WTC11 (cell line): ENCODE measurements at regions not wholly inside any gene's neighbourhood (a gene's known extent, or its start where the extent isn't known, plus 50 kb on each side); places are given as distances from the start of the nearest gene placed in this dataset.

Source experiments
- ATAC-seq: fragments of 200-7000 bp; cut with Tn5 transposase; 2 replicates; pipeline ENCODE4 v1.10.0; 2021; ENCODE audit warnings: mild to moderate bottlenecking, moderate library complexity
- CTCF ChIA-PET: fragments of 300-600 bp; sonication (Branson Sonifier 250); formaldehyde crosslinking; loops from one replicate; lab custom pipeline; 2021; ENCODE audit warnings: antibody characterized with exemption; lab: Charles Lee
- POLR2A ChIA-PET: fragments of 350-600 bp; sonication (Branson Sonifier 250); formaldehyde crosslinking; loops from one replicate; lab custom pipeline; 2021; ENCODE audit warnings: antibody characterized with exemption; lab: Charles Lee
- DNase-seq: peaks from one replicate; pipeline ENCODE4 v3.0.0; 2021; ENCODE audit warnings: low spot score
- H3K27ac Mint-ChIP-seq: 2 replicates; pipeline ENCODE4 v1.8.0; 2021; ENCODE audit warnings: mixed read lengths
- H3K27me3 Mint-ChIP-seq: 2 replicates; pipeline ENCODE4 v1.8.0; 2021; ENCODE audit warnings: low read depth, mild to moderate bottlenecking, moderate library complexity, mixed read lengths
- H3K36me3 Mint-ChIP-seq: 2 replicates; pipeline ENCODE4 v1.8.0; 2021; ENCODE audit warnings: mixed read lengths
- H3K4me1 Mint-ChIP-seq: 2 replicates; pipeline ENCODE4 v1.8.0; 2022; ENCODE audit warnings: mixed read lengths
- H3K4me3 Mint-ChIP-seq: 2 replicates; pipeline ENCODE4 v1.8.0; 2021; ENCODE audit warnings: mild to moderate bottlenecking, moderate library complexity, mixed read lengths
- H3K9me3 Mint-ChIP-seq: 2 replicates; pipeline ENCODE4 v1.8.0; 2021; ENCODE audit warnings: mixed read lengths
- ATF1 ChIP-seq: sonication (generic); formaldehyde crosslinking; IDR thresholded peaks from 2 replicates; pipeline ENCODE4 v1.8.1; 2023; ENCODE audit warnings: mild to moderate bottlenecking, moderate library complexity, missing genetic modification reagents
- ATF2 ChIP-seq: sonication (generic); formaldehyde crosslinking; IDR thresholded peaks from 2 replicates; pipeline ENCODE4 v1.8.1; 2022; ENCODE audit warnings: low read depth, missing genetic modification reagents, borderline replicate concordance
- CBFB ChIP-seq: sonication (generic); formaldehyde crosslinking; IDR thresholded peaks from 2 replicates; pipeline ENCODE4 v1.8.1; 2022; ENCODE audit warnings: mild to moderate bottlenecking, low read depth, missing genetic modification reagents
- CTCF ChIP-seq: fragments of 200-600 bp; IDR thresholded peaks from 2 replicates; pipeline ENCODE4 v1.8.0; 2022; ENCODE audit warnings: antibody characterized with exemption
- E2F5 ChIP-seq: sonication (generic); formaldehyde crosslinking; IDR thresholded peaks from 2 replicates; pipeline ENCODE4 v1.8.1; 2022; ENCODE audit warnings: mild to moderate bottlenecking, moderate library complexity, missing genetic modification reagents
- ELF4 ChIP-seq: sonication (generic); formaldehyde crosslinking; IDR thresholded peaks from 2 replicates; pipeline ENCODE4 v1.8.1; 2022; ENCODE audit warnings: low read depth, mild to moderate bottlenecking, moderate library complexity, missing genetic modification reagents
- FOXJ3 ChIP-seq: sonication (generic); formaldehyde crosslinking; IDR thresholded peaks from 2 replicates; pipeline ENCODE4 v1.9.0; 2021; ENCODE audit warnings: missing genetic modification reagents, mild to moderate bottlenecking, borderline replicate concordance
- FOXP1 ChIP-seq: sonication (generic); formaldehyde crosslinking; IDR thresholded peaks from 2 replicates; pipeline ENCODE4 v1.8.0; 2022; ENCODE audit warnings: missing genetic modification reagents, mild to moderate bottlenecking, moderate library complexity, borderline replicate concordance
- GRHL2 ChIP-seq: fragments of 250-450 bp; sonication (Bioruptor Pico); IDR thresholded peaks from 2 replicates; pipeline ENCODE4 v1.8.0; 2022; ENCODE audit warnings: mild to moderate bottlenecking, moderate library complexity; ENCODE audit not compliant: insufficient replicate concordance, severe bottlenecking
- HMGA2 ChIP-seq: fragments of 250-450 bp; sonication (Bioruptor Pico); IDR thresholded peaks from 2 replicates; pipeline ENCODE4 v1.4.0; 2021; ENCODE audit warnings: mild to moderate bottlenecking, moderate library complexity
- MLX ChIP-seq: sonication (generic); formaldehyde crosslinking; IDR thresholded peaks from 2 replicates; pipeline ENCODE4 v1.8.1; 2023; ENCODE audit warnings: mild to moderate bottlenecking, missing genetic modification reagents, moderate library complexity
- MYBL2 ChIP-seq: sonication (generic); formaldehyde crosslinking; IDR thresholded peaks from 2 replicates; pipeline ENCODE4 v1.8.1; 2023; ENCODE audit warnings: mild to moderate bottlenecking, moderate library complexity, missing genetic modification reagents
- NFE2L1 ChIP-seq: sonication (generic); formaldehyde crosslinking; IDR thresholded peaks from 2 replicates; pipeline ENCODE4 v1.8.1; 2023; ENCODE audit warnings: missing genetic modification reagents
- NFYB ChIP-seq: sonication (generic); formaldehyde crosslinking; conservative IDR thresholded peaks from 2 replicates; pipeline ENCODE4 v1.8.0; 2022; ENCODE audit warnings: low read depth, missing genetic modification reagents
- NR1H2 ChIP-seq: sonication (generic); formaldehyde crosslinking; IDR thresholded peaks from 2 replicates; pipeline ENCODE4 v1.9.0; 2021; ENCODE audit warnings: mild to moderate bottlenecking, moderate library complexity, missing genetic modification reagents
- NR2C2 ChIP-seq: sonication (generic); formaldehyde crosslinking; IDR thresholded peaks from 2 replicates; pipeline ENCODE4 v1.8.0; 2022; ENCODE audit warnings: mild to moderate bottlenecking, missing genetic modification reagents
- RORB ChIP-seq: fragments of 250-450 bp; sonication (Bioruptor Pico); IDR thresholded peaks from 2 replicates; pipeline ENCODE4 v1.9.0; 2021; ENCODE audit warnings: mild to moderate bottlenecking
- SOX15 ChIP-seq: fragments of 250-450 bp; sonication (Bioruptor Pico); IDR thresholded peaks from 2 replicates; pipeline ENCODE4 v1.9.0; 2021; ENCODE audit warnings: mild to moderate bottlenecking
- USF2 ChIP-seq: sonication (generic); formaldehyde crosslinking; IDR thresholded peaks from 2 replicates; pipeline ENCODE4 v1.8.1; 2023; ENCODE audit warnings: mild to moderate bottlenecking, missing genetic modification reagents, moderate library complexity
- ZNF219 ChIP-seq: sonication (generic); formaldehyde crosslinking; IDR thresholded peaks from 2 replicates; pipeline ENCODE4 v1.8.0; 2023; ENCODE audit warnings: missing genetic modification reagents, mild to moderate bottlenecking, borderline replicate concordance
- ZNF423 ChIP-seq: fragments of 250-450 bp; sonication (Bioruptor Pico); IDR thresholded peaks from 2 replicates; pipeline ENCODE4 v2.1.2; 2022; ENCODE audit warnings: mild to moderate bottlenecking, moderate library complexity
- ZNF671 ChIP-seq: fragments of 250-450 bp; sonication (Bioruptor Pico); IDR thresholded peaks from 2 replicates; pipeline ENCODE4 v1.8.0; 2021; ENCODE audit warnings: mild to moderate bottlenecking
- TF ChIP-seq, protein P1 (sequence below): sonication (generic); formaldehyde crosslinking; IDR thresholded peaks from 2 replicates; pipeline ENCODE4 v1.8.1; 2023; ENCODE audit warnings: mild to moderate bottlenecking, missing genetic modification reagents
- TF ChIP-seq, protein P2 (sequence below): sonication (generic); formaldehyde crosslinking; IDR thresholded peaks from 2 replicates; pipeline ENCODE4 v1.8.0; 2022; ENCODE audit warnings: mild to moderate bottlenecking, missing genetic modification reagents
- TF ChIP-seq, protein P3 (sequence below): sonication (generic); formaldehyde crosslinking; IDR thresholded peaks from 2 replicates; pipeline ENCODE4 v1.8.1; 2022; ENCODE audit warnings: missing genetic modification reagents, borderline replicate concordance

DNA sequence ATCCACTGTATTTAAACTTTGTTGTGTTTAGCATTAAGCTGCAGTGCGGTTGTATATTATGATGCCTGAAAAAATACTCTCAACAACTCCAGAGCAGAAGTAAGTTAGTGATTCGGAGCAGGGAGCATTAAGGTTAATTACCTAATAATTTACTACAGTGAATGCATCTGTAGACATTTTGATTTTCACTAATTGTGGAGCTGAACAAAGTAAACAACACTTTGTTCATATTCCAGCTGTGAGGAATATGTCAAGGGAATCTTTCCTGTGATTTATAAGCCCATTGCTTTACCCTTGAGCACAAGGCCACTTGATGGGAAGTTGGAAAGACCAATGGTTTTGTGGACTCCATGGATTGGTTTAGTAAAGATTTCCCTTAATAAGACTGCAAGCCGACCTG lies 77.1 kb downstream of the CBLN4 start:
- TF ChIP-seq GRHL2 (CRISPR knock-in tag) (no peak), ZNF219 (CRISPR knock-in tag) (no peak), ZNF423 (CRISPR knock-in tag) (no peak), NFYB (CRISPR knock-in tag) (no peak), HMGA2 (CRISPR knock-in tag) (no peak), MLX (CRISPR knock-in tag) (no peak), USF2 (CRISPR knock-in tag) (no peak), NR1H2 (CRISPR knock-in tag) (no peak), ATF1 (CRISPR knock-in tag) (no peak), MYBL2 (no peak), E2F5 (CRISPR knock-in tag) (no peak), NR2C2 (no peak), NFE2L1 (no peak)
- TF ChIP-seq, protein P1, sequence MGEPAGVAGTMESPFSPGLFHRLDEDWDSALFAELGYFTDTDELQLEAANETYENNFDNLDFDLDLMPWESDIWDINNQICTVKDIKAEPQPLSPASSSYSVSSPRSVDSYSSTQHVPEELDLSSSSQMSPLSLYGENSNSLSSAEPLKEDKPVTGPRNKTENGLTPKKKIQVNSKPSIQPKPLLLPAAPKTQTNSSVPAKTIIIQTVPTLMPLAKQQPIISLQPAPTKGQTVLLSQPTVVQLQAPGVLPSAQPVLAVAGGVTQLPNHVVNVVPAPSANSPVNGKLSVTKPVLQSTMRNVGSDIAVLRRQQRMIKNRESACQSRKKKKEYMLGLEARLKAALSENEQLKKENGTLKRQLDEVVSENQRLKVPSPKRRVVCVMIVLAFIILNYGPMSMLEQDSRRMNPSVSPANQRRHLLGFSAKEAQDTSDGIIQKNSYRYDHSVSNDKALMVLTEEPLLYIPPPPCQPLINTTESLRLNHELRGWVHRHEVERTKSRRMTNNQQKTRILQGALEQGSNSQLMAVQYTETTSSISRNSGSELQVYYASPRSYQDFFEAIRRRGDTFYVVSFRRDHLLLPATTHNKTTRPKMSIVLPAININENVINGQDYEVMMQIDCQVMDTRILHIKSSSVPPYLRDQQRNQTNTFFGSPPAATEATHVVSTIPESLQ (CRISPR knock-in tag), result no peak
- TF ChIP-seq, all 79 proteins: peak for 0
- peaks cover 95% of the 10 kb centered on the region for H3K9me3 Mint-ChIP-seq
- H3K4me1 Mint-ChIP-seq, result no peaks in the 10 kb centered on the region
- peaks cover 89% of the 10 kb centered on the region for H3K36me3 Mint-ChIP-seq
- no peak overlapping the region for H3K27ac Mint-ChIP-seq
- H3K27me3 Mint-ChIP-seq, result peaks cover 11% of the 10 kb centered on the region
- H3K4me3 Mint-ChIP-seq, result no peak overlapping the region
- ChIA-PET POLR2A (interaction anchor here (0.6 kb wide), 1 partner anchor 716 kb away, joined by 3 read pairs; no protein-coding TSS in a partner anchor), CTCF (no interaction called here)
- DNase-seq (no peak), ATAC-seq (no peak)

DNA sequence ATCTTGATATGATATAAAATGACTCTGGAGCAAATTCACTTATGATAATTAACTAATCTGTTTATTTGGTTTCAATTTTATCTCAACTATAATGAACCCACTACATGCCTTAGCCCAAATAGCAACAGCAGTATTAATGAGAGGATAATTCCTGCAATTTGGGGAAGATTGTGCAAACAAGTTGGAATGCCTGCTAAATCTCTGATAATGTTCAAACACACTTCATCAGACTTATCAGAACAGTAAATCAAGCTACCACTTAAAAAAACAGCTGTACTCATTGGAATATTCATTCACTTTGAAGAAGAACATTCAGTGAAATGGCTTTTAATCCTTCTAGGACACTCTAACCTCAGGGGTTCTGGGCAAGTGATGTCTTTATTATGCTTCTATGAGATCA lies 85.4 kb downstream of the CBLN4 start:
- H3K27ac Mint-ChIP-seq, result no peak overlapping the region
- H3K4me1 Mint-ChIP-seq, result no peaks in the 10 kb centered on the region
- peaks cover 90% of the 10 kb centered on the region for H3K9me3 Mint-ChIP-seq
- ATAC-seq (no peak), DNase-seq (no peak)
- CTCF ChIA-PET, result interaction anchor here (0.6 kb wide), 1 partner anchor 940 kb away, joined by 4 read pairs; no protein-coding TSS in a partner anchor
- peaks cover 77% of the 10 kb centered on the region for H3K36me3 Mint-ChIP-seq
- TF ChIP-seq ATF2, result no peak
- TF ChIP-seq FOXP1 (CRISPR knock-in tag), result no peak
- POLR2A ChIA-PET, result no interaction called here
- no peak overlapping the region for H3K4me3 Mint-ChIP-seq
- H3K27me3 Mint-ChIP-seq, result peaks cover 3% of the 10 kb centered on the region; the same call in 1 of the 2 replicates

DNA sequence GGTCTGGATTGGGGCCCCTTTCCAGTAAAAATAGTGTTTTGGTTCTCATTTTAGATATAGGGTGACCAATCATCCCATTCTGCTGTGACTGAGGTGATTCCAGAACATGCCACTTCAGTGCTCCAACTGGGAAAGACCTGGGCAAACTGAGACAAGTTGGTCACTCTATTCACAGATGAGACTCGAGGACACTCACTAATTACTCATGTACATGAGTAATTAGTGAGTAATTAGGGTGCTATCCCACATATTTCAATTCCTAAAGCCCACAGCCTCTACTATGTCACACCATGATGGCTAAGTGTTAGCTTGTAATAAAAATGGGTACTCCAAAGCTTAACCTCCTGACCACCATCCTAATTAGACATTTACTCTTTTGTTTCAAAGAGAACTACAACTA lies 86.0 kb downstream of the CBLN4 start:
- H3K27ac Mint-ChIP-seq, result no peak overlapping the region
- H3K27me3 Mint-ChIP-seq, result peaks cover 3% of the 10 kb centered on the region; the same call in 1 of the 2 replicates
- peaks cover 77% of the 10 kb centered on the region for H3K36me3 Mint-ChIP-seq
- no peak overlapping the region for H3K4me3 Mint-ChIP-seq
- POLR2A ChIA-PET, result no interaction called here
- ATAC-seq, result no peak
- peaks cover 92% of the 10 kb centered on the region for H3K9me3 Mint-ChIP-seq
- DNase-seq, result no peak
- no peaks in the 10 kb centered on the region for H3K4me1 Mint-ChIP-seq
- CTCF ChIA-PET, result no interaction called here
- TF ChIP-seq FOXJ3, result no peak
- TF ChIP-seq SOX15, result no peak
- TF ChIP-seq ELF4 (CRISPR knock-in tag), result no peak
- no peak for TF ChIP-seq RORB (CRISPR knock-in tag)
- TF ChIP-seq, protein P2, sequence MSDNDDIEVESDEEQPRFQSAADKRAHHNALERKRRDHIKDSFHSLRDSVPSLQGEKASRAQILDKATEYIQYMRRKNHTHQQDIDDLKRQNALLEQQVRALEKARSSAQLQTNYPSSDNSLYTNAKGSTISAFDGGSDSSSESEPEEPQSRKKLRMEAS, result no peak
- TF ChIP-seq MYBL2, result no peak
- TF ChIP-seq ZNF671 (CRISPR knock-in tag), result no peak
- TF ChIP-seq CTCF, result no peak
- TF ChIP-seq CBFB, result no peak
- TF ChIP-seq, protein P3, sequence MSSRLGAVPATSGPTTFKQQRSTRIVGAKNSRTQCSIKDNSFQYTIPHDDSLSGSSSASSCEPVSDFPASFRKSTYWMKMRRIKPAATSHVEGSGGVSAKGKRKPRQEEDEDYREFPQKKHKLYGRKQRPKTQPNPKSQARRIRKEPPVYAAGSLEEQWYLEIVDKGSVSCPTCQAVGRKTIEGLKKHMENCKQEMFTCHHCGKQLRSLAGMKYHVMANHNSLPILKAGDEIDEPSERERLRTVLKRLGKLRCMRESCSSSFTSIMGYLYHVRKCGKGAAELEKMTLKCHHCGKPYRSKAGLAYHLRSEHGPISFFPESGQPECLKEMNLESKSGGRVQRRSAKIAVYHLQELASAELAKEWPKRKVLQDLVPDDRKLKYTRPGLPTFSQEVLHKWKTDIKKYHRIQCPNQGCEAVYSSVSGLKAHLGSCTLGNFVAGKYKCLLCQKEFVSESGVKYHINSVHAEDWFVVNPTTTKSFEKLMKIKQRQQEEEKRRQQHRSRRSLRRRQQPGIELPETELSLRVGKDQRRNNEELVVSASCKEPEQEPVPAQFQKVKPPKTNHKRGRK (CRISPR knock-in tag), result no peak
